RWPE2 (cell line): ENCODE measurements at regions not wholly inside any gene's neighbourhood (a gene's known extent, or its start where the extent isn't known, plus 50 kb on each side); places are given as distances from the start of the nearest gene placed in this dataset.

Experiments used
- ATAC-seq: fragments of 200-7000 bp; cut with Tn5 transposase; 3 replicates; pipeline ENCODE4 v1.9.1; 2021; ENCODE audit warnings: low read depth
- DNase-seq: peaks from one replicate; pipeline ENCODE4 v3.0.0-alpha.2; 2020; ENCODE audit warnings: low spot score
- H3K27ac ChIP-seq: fragments of 450-650 bp; 2 replicates; pipeline ENCODE4 v1.5.1; 2017; ENCODE audit warnings: mild to moderate bottlenecking; ENCODE audit not compliant: poor library complexity, severe bottlenecking
- H3K27me3 ChIP-seq: fragments of 250-450 bp; sonication (Bioruptor Pico); 2 replicates; pipeline ENCODE4 v1.5.1; 2021; ENCODE audit warnings: mild to moderate bottlenecking, moderate library complexity; ENCODE audit not compliant: insufficient read depth, poor library complexity, severe bottlenecking
- H3K36me3 ChIP-seq: fragments of 250-450 bp; sonication (Bioruptor Pico); 2 replicates; pipeline ENCODE4 v1.5.1; 2020; ENCODE audit warnings: low read depth, mild to moderate bottlenecking, moderate library complexity
- H3K4me1 ChIP-seq: fragments of 250-450 bp; sonication (Bioruptor Pico); 2 replicates; pipeline ENCODE4 v1.5.1; 2021; ENCODE audit warnings: mild to moderate bottlenecking, moderate library complexity; ENCODE audit not compliant: insufficient read depth, poor library complexity, severe bottlenecking
- H3K4me3 ChIP-seq: fragments of 250-450 bp; sonication (Bioruptor Pico); 2 replicates; pipeline ENCODE4 v1.5.1; 2021; ENCODE audit warnings: mild to moderate bottlenecking, moderate library complexity; ENCODE audit not compliant: severe bottlenecking
- H3K9me3 ChIP-seq: fragments of 250-450 bp; sonication (Bioruptor Pico); 2 replicates; pipeline ENCODE4 v1.5.1; 2021; ENCODE audit warnings: mild to moderate bottlenecking, moderate library complexity; ENCODE audit not compliant: severe bottlenecking
- TF ChIP-seq, protein P1 (sequence below): fragments of 450-650 bp; IDR thresholded peaks from one replicate; pipeline ENCODE4 v1.5.1; 2017; ENCODE audit warnings: mild to moderate bottlenecking, moderate library complexity; ENCODE audit not compliant: poor library complexity, severe bottlenecking

DNA sequence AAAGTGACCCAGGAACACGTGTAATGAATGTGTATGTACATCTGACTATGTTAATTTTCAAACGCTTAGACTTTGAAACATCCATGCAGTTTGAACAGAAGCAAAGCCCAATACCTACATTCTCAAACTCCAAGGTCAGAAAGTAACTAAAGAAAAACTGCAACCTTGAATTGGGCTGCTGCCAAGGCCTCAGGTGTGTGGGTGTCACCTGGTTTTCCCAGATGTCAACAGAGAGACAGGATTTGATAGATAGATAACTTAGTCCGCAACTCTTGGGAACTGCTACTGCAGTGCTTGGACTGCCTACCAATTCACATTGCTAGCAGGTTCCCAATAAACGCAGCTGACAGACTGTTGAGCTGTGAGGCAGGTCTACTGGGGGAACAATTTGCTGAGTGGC, 78.7 kb upstream of the PAPOLG start:
- no peak for ATAC-seq
- Histone ChIP-seq H3K36me3 (no peaks in the 10 kb centered on the region), H3K4me1 (no peaks in the 10 kb centered on the region), H3K27me3 (peaks cover 24% of the 10 kb centered on the region), H3K4me3 (no peak overlapping the region), H3K9me3 (no peaks in the 10 kb centered on the region), H3K27ac (no peak overlapping the region)
- TF ChIP-seq, protein P1, sequence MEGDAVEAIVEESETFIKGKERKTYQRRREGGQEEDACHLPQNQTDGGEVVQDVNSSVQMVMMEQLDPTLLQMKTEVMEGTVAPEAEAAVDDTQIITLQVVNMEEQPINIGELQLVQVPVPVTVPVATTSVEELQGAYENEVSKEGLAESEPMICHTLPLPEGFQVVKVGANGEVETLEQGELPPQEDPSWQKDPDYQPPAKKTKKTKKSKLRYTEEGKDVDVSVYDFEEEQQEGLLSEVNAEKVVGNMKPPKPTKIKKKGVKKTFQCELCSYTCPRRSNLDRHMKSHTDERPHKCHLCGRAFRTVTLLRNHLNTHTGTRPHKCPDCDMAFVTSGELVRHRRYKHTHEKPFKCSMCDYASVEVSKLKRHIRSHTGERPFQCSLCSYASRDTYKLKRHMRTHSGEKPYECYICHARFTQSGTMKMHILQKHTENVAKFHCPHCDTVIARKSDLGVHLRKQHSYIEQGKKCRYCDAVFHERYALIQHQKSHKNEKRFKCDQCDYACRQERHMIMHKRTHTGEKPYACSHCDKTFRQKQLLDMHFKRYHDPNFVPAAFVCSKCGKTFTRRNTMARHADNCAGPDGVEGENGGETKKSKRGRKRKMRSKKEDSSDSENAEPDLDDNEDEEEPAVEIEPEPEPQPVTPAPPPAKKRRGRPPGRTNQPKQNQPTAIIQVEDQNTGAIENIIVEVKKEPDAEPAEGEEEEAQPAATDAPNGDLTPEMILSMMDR, result no peak
- DNase-seq, result no peak

DNA sequence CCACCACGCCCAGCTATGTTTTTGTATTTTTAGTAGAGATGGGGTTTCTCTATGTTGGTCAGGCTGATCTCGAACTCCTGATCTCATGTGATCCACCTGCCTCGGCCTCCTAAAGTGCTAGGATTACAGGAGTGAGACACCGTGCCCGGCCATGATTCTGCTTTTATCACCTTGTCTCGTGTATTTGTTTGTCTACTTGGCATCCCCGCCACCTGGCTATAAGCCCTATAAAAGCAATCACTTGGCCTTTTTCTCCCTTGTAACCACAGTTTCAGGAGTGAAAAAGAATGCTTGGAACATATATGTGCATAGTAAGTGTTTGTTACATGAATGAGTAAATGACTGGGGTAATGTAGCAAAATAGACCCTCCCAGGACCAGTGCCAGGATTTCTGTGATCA, 77.5 kb upstream of the PAPOLG start:
- Histone ChIP-seq H3K4me1 (no peaks in the 10 kb centered on the region), H3K27me3 (peaks cover 24% of the 10 kb centered on the region), H3K9me3 (no peaks in the 10 kb centered on the region), H3K36me3 (no peaks in the 10 kb centered on the region), H3K4me3 (no peak overlapping the region), H3K27ac (no peak overlapping the region)
- TF ChIP-seq, protein P1, result no peak
- no peak for DNase-seq
- ATAC-seq, result no peak

DNA sequence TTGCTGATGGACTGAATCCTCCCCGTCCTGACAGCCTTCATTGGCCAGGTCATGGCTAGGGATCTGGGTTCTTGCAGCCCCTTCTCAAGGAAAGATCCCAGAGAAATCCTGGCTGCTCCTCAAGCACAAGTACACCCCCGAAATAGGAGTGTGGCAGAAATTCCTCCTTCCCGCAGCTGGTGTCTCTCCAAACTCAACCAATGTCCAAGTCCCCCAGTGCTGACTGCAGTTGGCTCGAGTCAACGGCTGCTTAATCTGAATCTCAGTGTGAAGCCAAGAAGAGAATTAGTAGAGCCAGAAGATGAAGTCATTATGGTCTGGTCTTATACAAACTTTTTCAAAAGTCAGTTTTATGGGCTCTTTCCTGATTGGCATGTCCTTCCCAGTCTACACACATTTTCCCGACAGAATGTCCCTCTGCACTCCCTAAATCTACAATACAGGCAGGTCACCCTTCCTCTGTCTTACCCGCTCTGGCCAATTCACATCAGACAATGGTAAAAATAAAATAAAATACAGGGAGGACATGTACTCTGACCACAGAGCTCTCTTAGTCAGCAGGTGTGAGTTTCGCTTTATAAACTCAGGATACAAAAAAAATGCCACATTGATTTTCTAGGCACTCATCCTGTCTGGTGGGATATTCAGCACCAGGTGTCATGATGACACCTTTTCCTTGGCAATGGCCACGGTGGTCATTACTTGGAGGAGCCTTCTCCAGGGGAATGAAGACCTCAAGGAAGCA, 76.9 kb upstream of the PAPOLG start:
- Histone ChIP-seq H3K9me3 (no peaks in the 10 kb centered on the region), H3K4me3 (no peak overlapping the region), H3K4me1 (no peaks in the 10 kb centered on the region), H3K27me3 (peaks cover 24% of the 10 kb centered on the region), H3K27ac (no peak overlapping the region), H3K36me3 (no peaks in the 10 kb centered on the region)
- no peak for ATAC-seq
- TF ChIP-seq, protein P1, result no peak
- DNase-seq, result no peak

DNA sequence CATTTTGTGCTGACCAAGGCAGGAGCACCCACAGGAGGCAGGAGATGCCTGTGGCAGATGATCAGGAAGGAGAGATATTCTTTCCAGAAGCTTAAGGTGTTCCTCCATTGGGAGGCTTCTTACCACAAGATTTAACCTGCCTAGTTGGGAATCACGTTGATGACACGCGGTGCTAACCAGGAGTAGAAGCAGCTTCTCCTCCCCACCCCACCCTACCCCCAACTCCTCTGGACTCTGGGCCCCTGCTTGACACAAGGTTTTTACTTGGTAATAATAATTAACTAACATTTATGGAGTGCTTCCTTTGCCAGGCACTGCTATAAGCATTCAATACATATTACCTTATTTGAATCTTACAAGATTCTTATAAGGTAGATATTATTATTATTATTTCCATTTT, 62.5 kb upstream of the PAPOLG start:
- Histone ChIP-seq H3K4me1 (no peaks in the 10 kb centered on the region), H3K9me3 (no peaks in the 10 kb centered on the region), H3K27ac (no peak overlapping the region), H3K4me3 (no peak overlapping the region), H3K27me3 (no peaks in the 10 kb centered on the region), H3K36me3 (no peaks in the 10 kb centered on the region)
- no peak for DNase-seq
- no peak for ATAC-seq
- TF ChIP-seq, protein P1, result no peak

DNA sequence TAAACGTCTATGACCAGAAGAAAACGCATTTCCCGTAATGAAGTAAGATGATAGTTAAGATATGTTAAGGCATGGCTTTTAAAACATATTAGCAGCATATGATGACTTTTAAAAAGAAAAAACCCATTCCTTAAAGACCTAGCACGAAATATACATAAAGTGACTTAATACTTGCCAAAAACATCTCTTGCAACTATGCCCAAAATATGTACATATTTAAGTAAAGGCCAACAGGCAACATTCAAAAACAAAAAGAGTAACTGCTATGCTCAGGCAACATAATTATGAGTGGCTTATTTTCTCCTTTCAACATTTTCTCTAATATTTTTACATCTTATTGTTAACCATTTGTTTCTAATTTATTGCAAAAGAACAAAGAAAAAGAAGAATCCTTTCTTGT, 60.3 kb upstream of the PAPOLG start:
- ATAC-seq, result no peak

More for the DNA sequence above, 60.3 kb upstream of the PAPOLG start:
- no peak for DNase-seq
- Histone ChIP-seq H3K36me3 (no peaks in the 10 kb centered on the region), H3K27ac (no peak overlapping the region), H3K4me3 (no peak overlapping the region), H3K9me3 (no peaks in the 10 kb centered on the region), H3K4me1 (no peaks in the 10 kb centered on the region), H3K27me3 (no peaks in the 10 kb centered on the region)
- TF ChIP-seq, protein P1, result no peak
